Activated naive CD4-positive, alpha-beta T cell treated with anti-CD3 and anti-CD28 coated beads, Interleukin-2, amount 50 U/mL, for 72 hours (primary cell): ENCODE measurements at regions not wholly inside any gene's neighbourhood (a gene's known extent, or its start where the extent isn't known, plus 50 kb on each side); places are given as distances from the start of the nearest gene placed in this dataset.
"Not testable (repeated sequence)": the region's sequence is repeated elsewhere in the genome, so short reads cannot be mapped to it uniquely, and the experiment has no call there.

Experiments used
- ATAC-seq, 2 donors: fragments of 150-1000 bp; cut with Tn5 transposase; 2 replicates each; pipeline ENCODE4 v1.10.0; 2021; ENCODE audit warnings: mild to moderate bottlenecking in 2 of 2, moderate library complexity in 2 of 2
- DNase-seq, 2 donors: peaks; one replicate each; pipeline ENCODE4 v3.0.0; 2021 to 2022; ENCODE audit warnings: low spot score in 2 of 2
- H3K27ac Mint-ChIP-seq, 2 donors: one replicate each; pipeline ENCODE4 v1.8.0; 2022; ENCODE audit warnings: mild to moderate bottlenecking in 2 of 2, mixed read lengths in 2 of 2
- H3K36me3 Mint-ChIP-seq, 2 donors: one replicate each; pipeline ENCODE4 v1.8.0; 2022; ENCODE audit warnings: mixed read lengths in 2 of 2
- H3K9me3 Mint-ChIP-seq, 2 donors: one replicate each; pipeline ENCODE4 v1.8.0; 2022; ENCODE audit warnings: mixed read lengths in 2 of 2

- not testable (repeated sequence) for H3K36me3 Mint-ChIP-seq, ATAC-seq, H3K27ac Mint-ChIP-seq, H3K9me3 Mint-ChIP-seq
- DNase-seq: peak in 1 of 2 donors; percentile 50
Observed at GRCh38 chr14:105598040-105598763, 71.8 kb downstream of the TMEM121 start.

DNA sequence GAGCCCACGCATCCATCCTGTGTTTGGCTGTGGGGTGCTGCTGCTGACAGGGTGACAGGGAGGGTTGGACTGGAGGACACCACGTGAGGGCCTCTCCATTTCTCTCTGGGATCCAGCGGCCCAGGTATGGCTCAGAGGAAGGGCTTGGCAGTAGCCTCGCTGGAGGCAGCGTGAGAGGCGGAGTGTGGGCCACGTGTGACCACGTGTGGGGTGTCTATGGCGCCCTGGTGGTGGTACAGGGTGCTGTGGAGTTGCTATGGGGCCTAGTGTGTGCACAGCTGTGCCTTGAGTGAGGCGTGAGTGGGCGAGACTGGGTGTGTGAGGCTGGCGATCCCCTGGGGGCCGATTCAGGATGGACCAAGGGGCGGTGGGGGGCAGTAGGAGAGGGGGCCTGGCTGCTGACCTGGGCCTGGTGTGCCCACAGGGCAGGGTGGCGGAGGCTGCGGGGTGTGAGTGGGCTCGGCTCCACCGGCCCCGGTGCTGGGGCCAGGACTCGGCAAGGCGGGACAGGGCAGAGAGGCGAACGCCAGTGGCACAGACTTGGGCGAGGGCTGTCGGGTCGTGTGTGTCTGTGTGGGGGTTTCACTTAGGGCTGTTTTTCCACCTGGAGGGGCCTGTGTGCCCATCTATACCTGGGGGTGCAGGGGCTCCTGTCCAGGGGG, 72.7 kb downstream of the TMEM121 start:
- not testable (repeated sequence) for H3K36me3 Mint-ChIP-seq, H3K27ac Mint-ChIP-seq, ATAC-seq, H3K9me3 Mint-ChIP-seq, DNase-seq

- H3K27ac Mint-ChIP-seq, H3K9me3 Mint-ChIP-seq, H3K36me3 Mint-ChIP-seq, ATAC-seq: not testable (repeated sequence)
- peak in 1 of 2 donors; percentile 55 for DNase-seq
Observed at GRCh38 chr14:105600195-105600938, 74.0 kb downstream of the TMEM121 start.

DNA sequence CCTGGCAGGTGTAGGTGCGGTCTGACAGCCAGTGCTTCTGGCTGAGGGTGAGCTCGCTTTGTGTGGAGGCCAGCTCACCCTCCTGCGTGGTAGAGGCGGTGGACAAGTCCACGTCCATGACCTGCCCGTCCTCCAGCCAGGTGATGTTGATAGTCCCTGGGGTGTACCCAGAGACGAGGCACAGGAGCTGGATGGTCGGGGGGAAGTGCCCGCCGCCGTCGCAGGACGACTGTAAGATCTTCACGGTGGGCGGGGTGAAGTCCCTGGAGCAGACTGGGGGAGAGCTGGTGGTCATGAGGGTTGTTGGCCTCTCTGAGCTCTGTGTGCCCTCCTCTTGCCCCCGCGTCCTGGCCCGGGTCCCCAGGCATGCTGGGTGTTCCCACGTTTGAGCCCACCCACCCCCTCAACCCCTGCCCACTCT, 74.6 kb downstream of the TMEM121 start:
- no peaks in the 10 kb centered on the region for H3K36me3 Mint-ChIP-seq
- no peak for DNase-seq
- no peak overlapping the region for H3K27ac Mint-ChIP-seq
- H3K9me3 Mint-ChIP-seq: no peaks in the 10 kb centered on the region
- ATAC-seq: no peak

- DNase-seq (no peak), ATAC-seq (no peak)
- no peak overlapping the region for H3K27ac Mint-ChIP-seq
- H3K36me3 Mint-ChIP-seq: no peaks in the 10 kb centered on the region
- H3K9me3 Mint-ChIP-seq: no peaks in the 10 kb centered on the region
Observed at GRCh38 chr14:105601360-105602242, 75.2 kb downstream of the TMEM121 start.

DNA sequence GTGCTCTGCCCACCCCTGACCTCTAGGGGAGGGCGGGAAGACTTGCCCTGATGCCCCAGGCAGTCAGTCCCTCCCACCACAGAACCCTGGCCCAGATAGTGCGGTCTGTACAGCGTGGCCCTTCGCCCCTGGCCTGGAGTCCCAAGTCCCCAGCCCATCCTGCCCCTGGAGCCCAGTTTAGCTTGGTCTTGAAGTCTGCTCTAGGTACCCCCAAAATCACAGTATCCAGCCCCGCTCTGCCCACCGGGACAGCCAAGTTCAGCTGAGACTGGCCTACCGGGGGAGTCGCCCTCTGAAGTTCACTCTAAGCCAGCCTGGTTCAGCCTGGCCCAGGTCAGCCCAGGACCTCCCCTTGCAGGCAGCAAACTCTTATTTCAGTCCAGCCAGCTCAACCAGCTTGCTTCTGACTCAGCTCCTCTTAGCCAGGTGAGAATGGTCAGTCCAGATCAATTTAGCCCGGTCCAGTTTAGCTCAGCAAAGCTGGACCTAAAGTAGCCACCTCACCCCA, 75.9 kb downstream of the TMEM121 start:
- ATAC-seq: no peak
- peak in 1 of 2 donors; percentile 49 for DNase-seq
- Mint-ChIP-seq H3K36me3 (no peaks in the 10 kb centered on the region), H3K27ac (no peak overlapping the region), H3K9me3 (no peaks in the 10 kb centered on the region)

DNA sequence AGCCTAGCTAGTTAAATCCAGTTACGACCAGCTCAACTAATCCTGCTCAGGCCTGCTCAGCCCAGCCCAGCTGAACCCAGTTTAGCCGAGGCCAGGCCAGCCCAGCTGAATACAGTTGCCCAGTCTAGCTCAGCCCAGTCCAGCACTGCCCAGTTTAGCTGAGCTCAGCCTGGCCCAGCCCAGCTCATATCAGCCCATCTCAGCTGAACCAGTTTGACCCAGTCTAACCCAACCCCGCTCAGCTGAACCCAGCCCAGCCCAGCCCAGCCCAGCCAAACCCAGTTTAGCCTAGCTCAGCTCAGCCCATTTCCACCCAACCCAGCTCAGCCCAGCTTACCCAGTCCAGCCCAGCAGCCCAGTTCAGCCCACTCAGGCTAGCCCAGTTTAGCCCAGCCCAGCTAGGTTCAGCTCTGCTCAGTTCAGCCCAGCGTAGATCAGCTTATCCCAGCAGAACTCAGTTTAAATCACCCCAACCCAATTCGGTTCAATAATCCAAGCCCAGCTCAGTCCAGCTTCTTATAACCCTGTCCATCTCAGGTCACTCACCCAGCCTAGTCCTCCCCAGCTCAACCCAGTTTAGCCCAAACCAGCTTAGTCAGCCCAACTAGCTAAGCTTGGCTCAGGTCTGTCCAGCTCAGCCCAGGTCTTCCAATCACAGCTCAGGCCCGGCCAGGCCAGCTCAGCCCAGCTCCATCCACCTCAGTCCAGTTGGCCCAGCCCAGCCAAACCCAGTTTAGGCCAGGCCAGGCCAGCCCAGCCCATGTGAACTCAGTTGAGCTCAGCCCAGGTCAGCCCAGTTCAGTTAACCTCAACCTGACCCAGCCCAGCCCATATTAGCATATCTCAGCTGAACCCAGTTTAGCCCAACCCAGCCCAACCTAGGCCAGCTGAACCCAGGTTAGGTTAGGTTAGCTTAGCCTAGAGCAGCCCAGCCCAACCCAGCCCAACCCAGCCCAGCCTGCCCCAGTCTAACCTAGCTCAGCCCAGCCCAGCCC, 76.7 kb downstream of the TMEM121 start:
- DNase-seq (no peak), ATAC-seq (no peak)
- Mint-ChIP-seq H3K36me3 (no peaks in the 10 kb centered on the region), H3K9me3 (no peaks in the 10 kb centered on the region), H3K27ac (peak overlapping the region in 1 of 2 donors; percentile 95)

- H3K9me3 Mint-ChIP-seq, ATAC-seq, H3K27ac Mint-ChIP-seq, H3K36me3 Mint-ChIP-seq, DNase-seq: not testable (repeated sequence)
Observed at GRCh38 chr14:105604531-105605463, 78.4 kb downstream of the TMEM121 start.

GRCh38 chr14:105605464-105606304, 79.3 kb downstream of the TMEM121 start:
- Mint-ChIP-seq H3K36me3 (no peaks in the 10 kb centered on the region), H3K27ac (no peak overlapping the region), H3K9me3 (no peaks in the 10 kb centered on the region)
- DNase-seq (no peak), ATAC-seq (no peak)

DNA sequence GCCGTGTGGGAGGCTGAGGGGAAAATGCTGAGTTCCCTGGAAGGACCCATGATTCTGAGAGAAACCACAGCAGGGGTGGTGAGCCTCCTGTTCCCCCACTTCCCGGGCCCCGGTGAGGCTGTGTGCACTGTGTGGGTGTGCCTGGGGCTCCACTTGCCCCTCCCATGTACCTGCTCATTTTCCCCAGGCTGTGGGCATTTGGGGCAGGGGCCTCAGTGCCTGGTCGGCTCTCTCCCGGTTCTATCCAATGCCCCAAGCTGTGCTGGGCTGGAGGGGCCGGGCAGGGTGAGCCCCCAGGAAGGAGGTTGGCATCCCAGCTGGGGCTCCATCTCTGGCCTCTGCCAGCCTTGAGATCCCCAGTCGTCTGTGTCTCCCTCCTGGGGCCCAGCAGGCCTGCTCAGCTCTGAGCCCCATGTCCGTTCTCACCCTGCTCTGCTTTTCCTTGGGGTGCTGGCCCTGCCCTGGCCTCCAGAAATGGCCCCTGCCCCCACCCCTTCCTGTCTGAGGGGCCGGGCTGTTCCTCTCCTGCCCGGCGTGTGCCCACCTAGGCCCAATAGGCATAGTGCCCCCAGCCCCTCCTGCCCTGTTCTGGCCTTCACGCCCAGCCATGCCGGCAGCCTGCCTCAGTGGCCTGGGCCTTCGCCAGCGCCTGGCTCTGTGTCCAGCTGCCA, 80.1 kb downstream of the TMEM121 start:
- H3K9me3 Mint-ChIP-seq, DNase-seq, ATAC-seq, H3K27ac Mint-ChIP-seq, H3K36me3 Mint-ChIP-seq: not testable (repeated sequence)

DNA sequence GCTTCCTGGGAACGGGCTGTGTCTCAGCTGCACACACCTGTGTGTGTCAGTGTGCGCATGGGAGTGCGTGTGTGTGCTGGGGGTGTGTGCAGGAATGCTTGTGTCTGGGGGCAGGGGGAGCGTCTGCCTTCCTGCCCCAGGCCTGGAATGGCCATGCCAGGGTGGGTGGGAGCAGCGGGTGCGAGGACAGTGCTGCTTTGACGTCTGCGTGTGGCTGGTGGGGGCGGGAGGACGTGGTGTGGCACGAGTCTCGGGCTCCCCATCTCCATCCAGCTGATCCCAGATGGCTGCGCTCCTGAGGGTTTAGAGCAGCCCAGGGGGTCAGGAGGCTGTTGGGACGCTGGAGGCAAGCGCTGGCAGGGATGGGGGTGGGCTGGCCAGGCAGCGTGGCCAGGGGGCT, 80.6 kb downstream of the TMEM121 start:
- H3K36me3 Mint-ChIP-seq, ATAC-seq, H3K27ac Mint-ChIP-seq, DNase-seq, H3K9me3 Mint-ChIP-seq: not testable (repeated sequence)

GRCh38 chr14:105614987-105615386, 88.6 kb downstream of the TMEM121 start:
- DNase-seq, H3K36me3 Mint-ChIP-seq, ATAC-seq: not testable (repeated sequence)

More at GRCh38 chr14:105614987-105615386, 88.6 kb downstream of the TMEM121 start:
- H3K27ac Mint-ChIP-seq, H3K9me3 Mint-ChIP-seq: not testable (repeated sequence)
